ENCODE measurements at regions not wholly inside any gene's neighbourhood (a gene's known extent, or its start where the extent isn't known, plus 50 kb on each side); places are given as distances from the start of the nearest gene placed in this dataset.
"Not testable (repeated sequence)": the region's sequence is repeated elsewhere in the genome, so short reads cannot be mapped to it uniquely, and the experiment has no call there.

- no peak for DNase-seq (ENCODE audit: low spot score)
These were observed 51.3 kb upstream of the BOD1 start for GRCh38 chr5:173667702-173668101.

GRCh38 chr5:173668245-173668800 is 51.9 kb upstream of the BOD1 start:
- DNase-seq (ENCODE audit: low spot score) = no peak

GRCh38 chr5:173668910-173669309 is 52.5 kb upstream of the BOD1 start:
- no peak for DNase-seq (ENCODE audit: low spot score)

- DNase-seq (ENCODE audit: low spot score) = no peak
These were observed 53.0 kb upstream of the BOD1 start for GRCh38 chr5:173669483-173669882.

- DNase-seq (ENCODE audit: low spot score) = no peak
These were observed 53.7 kb upstream of the BOD1 start for GRCh38 chr5:173670130-173670651.

- DNase-seq (ENCODE audit: low spot score) = no peak
These were observed 54.3 kb upstream of the BOD1 start for GRCh38 chr5:173670791-173671120.

GRCh38 chr5:173671121-173671949 is 54.9 kb upstream of the BOD1 start:
- DNase-seq (ENCODE audit: low spot score) = no peak

GRCh38 chr5:173672166-173672565 is 55.7 kb upstream of the BOD1 start:
- no peak for DNase-seq (ENCODE audit: low spot score)

GRCh38 chr5:173672891-173673290 is 56.4 kb upstream of the BOD1 start:
- DNase-seq (ENCODE audit: low spot score) = no peak

GRCh38 chr5:173673295-173674101 is 57.0 kb upstream of the BOD1 start:
- no peak for DNase-seq (ENCODE audit: low spot score)

- DNase-seq (ENCODE audit: low spot score) = no peak
These were observed 59.0 kb upstream of the BOD1 start for GRCh38 chr5:173675287-173675996.

- DNase-seq (ENCODE audit: low spot score) = no peak
These were observed 59.9 kb upstream of the BOD1 start for GRCh38 chr5:173676375-173676774.

- DNase-seq (ENCODE audit: low spot score) = no peak
These were observed 60.7 kb upstream of the BOD1 start for GRCh38 chr5:173677125-173677672.

- DNase-seq (ENCODE audit: low spot score) = peak; percentile 61
These were observed 63.6 kb upstream of the BOD1 start for GRCh38 chr5:173679909-173680630.

- DNase-seq (ENCODE audit: low spot score) = peak; percentile 57
These were observed 64.3 kb upstream of the BOD1 start for GRCh38 chr5:173680660-173681242.

GRCh38 chr5:173682313-173682712 is 65.9 kb upstream of the BOD1 start:
- no peak for DNase-seq (ENCODE audit: low spot score)

GRCh38 chr5:173684535-173684934 is 68.1 kb upstream of the BOD1 start:
- DNase-seq (ENCODE audit: low spot score) = not testable (repeated sequence)

- no peak for DNase-seq (ENCODE audit: low spot score)
These were observed 70.5 kb upstream of the BOD1 start for GRCh38 chr5:173686950-173687349.

GRCh38 chr5:173688703-173689102 is 72.3 kb upstream of the BOD1 start:
- DNase-seq (ENCODE audit: low spot score) = no peak

- DNase-seq (ENCODE audit: low spot score) = no peak
These were observed 72.8 kb upstream of the BOD1 start for GRCh38 chr5:173689171-173689736.

Data from NAMALWA (cell line).